ENCODE measurements at regions not wholly inside any gene's neighbourhood (a gene's known extent, or its start where the extent isn't known, plus 50 kb on each side); places are given as distances from the start of the nearest gene placed in this dataset.

DNA sequence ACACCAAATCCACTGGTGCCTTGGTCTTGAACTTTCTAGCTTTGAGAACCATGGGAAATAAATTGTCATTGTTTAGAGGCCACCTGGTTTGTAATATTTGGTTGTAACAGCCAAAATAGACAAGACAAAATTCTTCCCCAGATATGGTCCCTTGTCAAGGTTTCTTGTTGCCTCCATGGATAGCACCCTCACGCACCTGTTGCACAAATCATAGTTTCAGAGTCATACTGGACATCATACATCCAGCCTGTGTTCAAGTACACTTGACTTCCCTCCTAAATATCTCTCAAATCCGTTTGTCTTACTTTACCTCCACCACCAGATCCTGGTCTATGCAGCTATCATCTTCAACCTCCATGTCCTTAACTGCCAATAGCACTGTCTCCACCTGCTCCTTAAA, 256.7 kb upstream of the IGFBP3 start:
- no peak for DNase-seq (ENCODE audit: low read depth in 2 of 2)

DNA sequence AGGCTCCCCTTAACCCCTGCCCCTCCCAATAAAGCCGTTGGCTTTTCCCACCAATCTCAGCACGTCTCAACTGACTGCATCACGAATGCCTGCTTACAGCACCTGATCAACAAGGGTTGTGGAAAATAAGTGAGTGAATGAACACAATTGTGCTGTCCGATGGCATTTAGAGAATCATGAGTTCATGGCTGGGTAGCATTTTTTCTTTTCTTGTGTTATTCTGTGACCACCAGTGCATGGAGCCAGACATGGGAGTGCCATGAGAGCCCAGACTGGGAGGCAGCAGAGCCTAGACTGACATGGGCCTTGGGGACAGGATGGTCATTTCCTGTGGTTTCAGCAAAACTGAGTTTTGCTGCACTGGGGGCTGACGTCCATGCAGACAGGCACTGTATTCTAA, 254.1 kb upstream of the IGFBP3 start:
- DNase-seq (ENCODE audit: low read depth in 2 of 2): no peak

- DNase-seq (ENCODE audit: low read depth in 2 of 2): no peak
Observed at GRCh38 chr7:46174196-46174580, 253.1 kb upstream of the IGFBP3 start.

- DNase-seq (ENCODE audit: low read depth in 2 of 2): no peak
Observed at GRCh38 chr7:46173476-46174195, 252.6 kb upstream of the IGFBP3 start.

DNA sequence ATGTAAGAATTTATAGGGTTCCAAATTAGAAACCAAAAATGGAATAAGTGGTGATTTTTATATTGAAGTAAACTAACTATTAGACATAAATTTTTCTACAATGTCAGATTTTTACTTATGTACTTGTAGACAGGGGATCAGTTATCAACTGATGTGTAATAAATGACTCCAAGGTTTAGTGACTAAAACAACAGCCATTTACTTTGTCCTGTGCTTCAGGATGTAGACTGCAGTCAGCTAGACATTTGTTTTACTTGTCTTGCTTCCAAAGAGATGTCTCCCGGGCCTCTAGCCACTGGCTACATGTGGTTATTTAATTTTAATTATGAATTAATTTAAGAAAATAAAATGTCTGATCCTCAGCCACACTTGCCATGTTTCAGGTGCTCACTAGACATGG, 249.7 kb upstream of the IGFBP3 start:
- no peak for DNase-seq (ENCODE audit: low read depth in 2 of 2)

GRCh38 chr7:46170021-46170420, 248.9 kb upstream of the IGFBP3 start:
- DNase-seq (ENCODE audit: low read depth in 2 of 2): no peak

DNA sequence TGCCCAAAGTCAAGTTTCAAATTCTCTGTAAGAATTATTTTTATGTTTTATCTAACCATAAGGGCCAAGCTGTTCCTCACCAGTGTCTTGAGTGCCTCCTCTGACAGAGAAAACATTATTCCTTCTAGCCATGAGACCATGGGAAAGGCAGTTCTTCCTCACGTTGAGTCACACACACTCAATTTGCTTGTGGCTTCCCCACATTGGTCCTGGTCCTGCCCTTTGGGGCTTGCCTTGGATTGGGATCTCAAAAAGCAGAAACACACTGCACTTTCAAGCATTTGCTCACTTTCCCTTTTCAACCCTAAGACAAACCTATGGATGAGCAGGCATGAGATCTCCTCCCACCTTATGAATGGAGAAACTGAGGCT, 248.3 kb upstream of the IGFBP3 start:
- DNase-seq (ENCODE audit: low read depth in 2 of 2): no peak

- no peak for DNase-seq (ENCODE audit: low read depth in 2 of 2)
Observed at GRCh38 chr7:46168671-46169383, 247.8 kb upstream of the IGFBP3 start.

DNA sequence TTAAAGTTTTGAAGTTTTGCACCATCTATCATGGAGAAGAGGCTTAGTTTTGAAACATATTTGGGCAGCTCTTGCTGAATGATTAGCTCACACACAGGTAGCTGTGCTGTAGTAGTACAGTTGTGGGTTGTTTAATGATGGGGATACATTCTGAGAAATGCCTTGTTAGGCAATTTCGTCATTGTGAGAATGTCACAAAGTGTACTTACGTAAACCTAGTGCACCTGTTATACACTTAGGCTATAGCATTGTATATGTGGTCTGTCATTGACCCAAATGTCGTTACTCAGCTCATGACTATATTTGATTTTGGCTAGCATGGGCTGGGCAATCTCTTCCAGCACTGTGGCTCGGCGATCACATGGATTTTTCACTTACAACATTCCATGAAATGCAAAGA, 247.2 kb upstream of the IGFBP3 start:
- DNase-seq (ENCODE audit: low read depth in 2 of 2): no peak

DNA sequence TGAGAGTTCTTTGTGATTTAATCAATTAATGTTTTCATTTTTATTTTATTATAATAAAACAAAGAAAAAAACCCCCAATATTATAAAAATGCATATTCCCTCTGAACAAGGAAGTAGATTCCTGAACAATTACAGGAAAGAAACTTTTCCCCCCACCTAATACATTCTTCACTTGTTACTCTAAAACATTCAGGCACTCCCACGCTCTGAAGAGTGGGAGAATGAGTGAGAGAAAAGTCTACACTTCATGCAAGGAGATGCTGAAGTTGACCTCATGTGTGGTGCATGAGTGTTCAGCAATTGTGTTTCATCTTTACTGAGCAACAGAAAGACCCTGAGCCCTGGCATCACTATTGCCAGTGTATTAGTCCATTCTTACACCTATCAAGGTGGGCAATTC, 244.2 kb upstream of the IGFBP3 start:
- DNase-seq (ENCODE audit: low read depth in 2 of 2): no peak

DNA sequence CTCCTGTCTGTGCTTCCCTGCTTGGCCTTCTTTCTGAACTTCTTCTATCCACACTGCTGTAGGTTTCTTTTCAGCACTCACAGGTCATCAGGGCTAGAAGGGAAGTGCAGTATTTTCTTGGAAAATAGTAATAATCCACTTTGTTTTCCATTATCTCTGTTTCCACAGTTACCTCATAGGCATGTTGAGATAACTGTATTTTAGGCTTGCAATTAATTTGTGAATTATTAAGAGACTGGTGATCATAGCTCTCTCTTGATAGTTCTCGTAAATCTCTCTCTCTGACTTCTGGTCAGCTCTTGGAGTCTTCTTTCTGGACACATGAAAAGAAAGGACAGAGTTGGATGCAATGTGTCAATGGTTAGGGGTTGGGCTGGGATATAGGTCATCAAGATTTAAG, 243.6 kb upstream of the IGFBP3 start:
- DNase-seq (ENCODE audit: low read depth in 2 of 2): no peak

DNA sequence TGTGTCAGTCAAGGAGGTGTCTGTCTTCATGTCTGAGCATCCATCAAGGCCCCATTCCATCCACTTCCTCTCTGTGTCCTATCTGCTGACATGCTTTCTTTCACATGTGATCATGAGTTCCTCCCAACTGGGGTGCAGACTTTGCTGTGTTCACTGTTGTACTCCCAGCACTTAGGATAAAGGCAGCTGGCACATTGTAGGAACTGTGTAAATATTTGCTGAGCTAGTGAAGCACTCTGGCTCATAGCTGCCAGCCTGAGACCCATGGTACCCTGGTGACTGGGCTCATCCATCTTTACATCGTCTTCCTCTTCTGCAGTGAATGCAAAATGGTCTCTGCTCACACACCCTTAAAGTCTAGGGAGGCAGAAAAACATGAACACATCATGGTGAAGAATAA, 242.2 kb upstream of the IGFBP3 start:
- DNase-seq (ENCODE audit: low read depth in 2 of 2): no peak

- no peak for DNase-seq (ENCODE audit: low read depth in 2 of 2)
Observed at GRCh38 chr7:46162609-46163008, 241.5 kb upstream of the IGFBP3 start.

GRCh38 chr7:46160861-46161260, 239.8 kb upstream of the IGFBP3 start:
- DNase-seq (ENCODE audit: low read depth in 2 of 2): no peak

DNA sequence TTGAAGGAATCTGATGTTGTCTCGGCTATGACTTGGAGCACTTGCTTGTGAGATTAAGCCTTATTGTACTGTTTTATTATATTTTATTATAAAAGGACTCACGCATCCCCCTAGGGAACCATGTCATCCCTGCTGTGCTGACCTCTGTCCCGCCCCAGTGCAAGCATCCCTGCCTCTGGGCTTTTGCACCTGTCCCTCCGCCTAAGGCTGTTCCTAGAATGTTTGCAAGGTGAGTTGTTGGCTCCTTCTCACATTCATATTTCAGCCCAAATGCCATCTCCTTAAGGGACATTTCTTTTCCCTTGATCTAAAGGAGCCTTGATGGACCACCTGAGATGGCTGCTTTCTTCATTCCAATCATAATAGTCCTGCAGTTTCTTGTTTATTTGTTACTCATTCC, 236.9 kb upstream of the IGFBP3 start:
- no peak for DNase-seq (ENCODE audit: low read depth in 2 of 2)

- no peak for DNase-seq (ENCODE audit: low read depth in 2 of 2)
Observed at GRCh38 chr7:46157404-46157803, 236.3 kb upstream of the IGFBP3 start.

GRCh38 chr7:46156853-46157252, 235.8 kb upstream of the IGFBP3 start:
- no peak for DNase-seq (ENCODE audit: low read depth in 2 of 2)

DNA sequence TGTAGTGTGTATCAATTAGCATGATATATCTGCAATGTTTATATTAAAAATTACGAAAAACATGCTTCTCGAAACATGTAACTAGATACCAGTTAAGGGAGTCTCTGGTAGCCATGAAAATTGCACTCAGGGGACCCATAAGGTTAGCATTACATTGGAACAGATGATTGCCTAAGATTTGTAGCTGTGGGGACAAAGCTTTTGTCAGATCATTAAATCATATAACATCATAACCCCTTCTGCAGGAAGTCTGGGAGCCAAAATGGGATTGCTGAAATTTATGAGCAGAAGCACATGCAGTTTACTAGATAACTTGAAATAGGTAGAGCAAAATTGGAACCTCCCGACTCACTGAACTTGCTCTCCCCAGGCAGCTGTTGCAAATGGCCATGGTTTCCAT, 235.0 kb upstream of the IGFBP3 start:
- no peak for DNase-seq (ENCODE audit: low read depth in 2 of 2)

- DNase-seq (ENCODE audit: low read depth in 2 of 2): no peak
Observed at GRCh38 chr7:46155367-46155766, 234.3 kb upstream of the IGFBP3 start.

DNA sequence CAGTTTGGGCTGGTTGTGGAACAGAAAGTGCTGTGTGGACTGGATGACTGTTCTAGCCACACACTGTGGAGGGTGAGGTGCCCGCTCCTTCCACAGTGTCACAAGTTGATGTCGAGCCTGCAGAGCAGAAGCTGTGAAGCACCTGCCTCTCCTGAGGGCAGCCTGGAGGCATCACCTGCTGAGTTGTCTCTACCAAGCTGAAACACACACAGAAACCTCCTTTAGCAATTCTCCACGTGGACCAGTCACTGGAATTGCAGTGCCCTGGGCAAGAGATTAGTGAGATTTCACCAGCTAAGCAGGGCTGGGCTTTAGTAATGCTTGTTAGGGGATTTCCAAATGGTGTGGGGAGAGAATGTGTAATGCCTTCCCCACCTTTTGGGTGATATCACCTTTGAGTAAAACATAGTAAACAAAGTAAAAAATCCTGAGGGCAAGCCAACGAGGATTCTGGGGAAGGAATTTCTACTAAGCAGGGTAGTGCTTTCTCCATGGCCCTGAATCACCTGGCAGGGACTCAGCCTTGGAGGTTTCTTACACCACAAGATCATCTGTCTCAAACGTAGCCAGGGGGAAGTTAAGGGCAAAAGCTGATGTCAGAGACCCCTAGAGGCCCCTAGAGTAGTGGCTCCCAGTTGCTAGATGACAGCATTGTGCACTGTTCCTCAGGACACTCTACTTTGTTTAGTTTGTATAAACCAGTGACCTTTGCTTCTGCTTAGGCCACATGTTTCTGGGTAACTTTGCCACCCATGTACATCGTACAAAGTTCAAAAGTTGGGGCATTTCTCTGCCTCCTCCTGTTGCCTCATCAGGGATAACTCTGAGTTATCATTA, 233.1 kb upstream of the IGFBP3 start:
- DNase-seq (ENCODE audit: low read depth in 2 of 2): no peak

- DNase-seq (ENCODE audit: low read depth in 2 of 2): no peak
Observed at GRCh38 chr7:46153583-46153950, 232.5 kb upstream of the IGFBP3 start.

DNA sequence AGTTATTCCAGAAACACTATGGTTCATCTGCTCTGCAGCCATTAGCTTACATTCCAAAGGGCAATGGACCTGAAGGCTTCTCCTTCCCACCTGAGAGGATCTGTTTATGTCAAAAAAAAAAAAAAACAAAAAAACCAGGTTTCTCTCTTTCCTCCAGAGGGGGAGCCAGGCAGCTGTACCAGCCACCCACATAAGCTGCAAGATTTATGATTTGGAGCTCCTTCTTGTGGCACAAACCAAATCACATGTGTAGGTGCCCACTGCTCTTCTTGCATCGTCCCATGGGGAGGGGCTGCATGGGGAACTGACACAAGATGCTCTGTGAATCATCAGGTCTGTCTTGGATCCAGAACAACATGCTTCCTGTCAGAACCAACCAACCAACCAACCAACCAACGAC, 231.6 kb upstream of the IGFBP3 start:
- DNase-seq (ENCODE audit: low read depth in 2 of 2): no peak

DNA sequence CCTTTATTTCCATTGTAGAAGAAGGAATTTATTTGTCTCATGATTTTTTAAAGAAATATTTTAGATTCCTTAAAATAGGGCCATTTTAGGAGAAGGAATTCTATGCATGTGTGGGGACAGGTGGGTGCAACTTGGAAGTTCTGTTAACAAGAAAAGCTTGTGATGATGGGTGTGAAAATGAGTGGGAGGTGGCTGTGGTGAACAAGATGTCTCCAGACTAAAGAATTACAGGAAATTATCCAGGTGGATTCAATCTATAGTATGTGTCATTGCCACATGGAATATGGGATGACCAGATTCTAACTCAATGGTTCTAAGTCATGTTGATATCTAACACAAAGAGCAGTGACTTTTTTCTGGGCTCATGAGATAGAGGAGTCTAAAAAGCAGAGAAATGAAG, 229.6 kb upstream of the IGFBP3 start:
- DNase-seq (ENCODE audit: low read depth in 2 of 2): no peak

All from lung microvascular endothelial cell (primary cell).